Esophagus muscularis mucosa (tissue), 4 donors: ENCODE measurements at regions not wholly inside any gene's neighbourhood (a gene's known extent, or its start where the extent isn't known, plus 50 kb on each side); places are given as distances from the start of the nearest gene placed in this dataset.

Experiments
- DNase-seq: peaks from one replicate; pipeline ENCODE4 v3.0.0-alpha.2; 2017; ENCODE audit errors: extremely low spot score
- H3K27ac ChIP-seq, 4 donors: fragments of 200-600 bp; sonication (generic); replicated peaks in 1 of 4; 1 replicate in 3 of 4; 2 replicates in 1 of 4; pipeline ENCODE4 v1.5.1; 2016 to 2019; ENCODE audit warnings: mild to moderate bottlenecking in 1 of 4
- H3K27me3 ChIP-seq, 4 donors: fragments of 200-600 bp; sonication (generic); one replicate each; pipeline versions ENCODE4 v1.5.1 to v1.6.0; 2016 to 2019
- H3K36me3 ChIP-seq, 4 donors: fragments of 200-600 bp; sonication (generic); one replicate each; pipeline ENCODE4 v1.5.1; 2016 to 2019
- H3K4me1 ChIP-seq, 4 donors: fragments of 200-600 bp; sonication (generic); one replicate each; pipeline ENCODE4 v1.5.1; 2016 to 2019
- H3K4me3 ChIP-seq, 4 donors: fragments of 200-600 bp; sonication (generic); 1 replicate in 2 of 4; 2 replicates in 2 of 4; pipeline ENCODE4 v1.5.1; 2016 to 2019; ENCODE audit warnings: mild to moderate bottlenecking in 4 of 4, moderate library complexity in 1 of 4
- H3K9me3 ChIP-seq, 4 donors: fragments of 200-600 bp; sonication (generic); 1 replicate in 3 of 4; 2 replicates in 1 of 4; pipeline ENCODE4 v1.5.1; 2016 to 2019
- CTCF ChIP-seq, 3 experiments: fragments of 200-600 bp in 2 of 3; fragments of 450-650 bp in 1 of 3; sonication (generic) in 2 of 3; IDR thresholded peaks; one replicate each; pipeline ENCODE4 v1.5.1; 2017 to 2019; ENCODE audit warnings: antibody characterized with exemption in 3 of 3, mild to moderate bottlenecking in 2 of 3, moderate library complexity in 1 of 3
- EP300 ChIP-seq: sonication (generic); formaldehyde crosslinking; IDR thresholded peaks from one replicate; pipeline ENCODE4 v1.6.1; 2017; ENCODE audit warnings: antibody characterized with exemption
- POLR2A ChIP-seq: fragments of 450-650 bp; IDR thresholded peaks from one replicate; pipeline ENCODE4 v1.6.1; 2017; ENCODE audit warnings: antibody characterized with exemption, moderate library complexity, mild to moderate bottlenecking, low read depth
- POLR2AphosphoS5 ChIP-seq, 2 donors: sonication (generic); formaldehyde crosslinking; IDR thresholded peaks; one replicate each; pipeline ENCODE4 v1.6.1; 2017; ENCODE audit warnings: antibody characterized with exemption in 2 of 2
- WGBS: methylation state at CpG from one replicate; pipeline ENCODE4 v1.1.5; 2018; 5-methylcytosine and 5-hydroxymethylcytosine counted together
- intact Hi-C: fragments of 100-400 bp; cut with DNase I; formaldehyde crosslinking; loops from one replicate; pipeline ENCODE4 v1.15.1; 2023

- Histone ChIP-seq H3K27ac (no peak overlapping the region), H3K9me3 (peaks cover 0 to 6% (median 0%) of the 10 kb centered on the region in 4 donors), H3K36me3 (no peaks in the 10 kb centered on the region), H3K4me3 (no peak overlapping the region), H3K27me3 (no peaks in the 10 kb centered on the region), H3K4me1 (no peaks in the 10 kb centered on the region)
- no peak for DNase-seq
- intact Hi-C loops: no loop called here
- no peak for TF ChIP-seq EP300
- TF ChIP-seq POLR2A: no peak
- no peak for TF ChIP-seq POLR2AphosphoS5 (IDR thresholded peaks at IDR 0.05)
- 85% methylated on average over 3 of the region's 3 CpGs for WGBS
Measured at GRCh38 chr1:193607787-193608186, 421.4 kb upstream of the B3GALT2 start.

GRCh38 chr1:193606035-193606434 is 419.6 kb upstream of the B3GALT2 start:
- 94% methylated on average over 5 of the region's 5 CpGs for WGBS
- Histone ChIP-seq H3K27ac (no peak overlapping the region), H3K27me3 (no peaks in the 10 kb centered on the region), H3K4me3 (no peak overlapping the region), H3K4me1 (no peaks in the 10 kb centered on the region), H3K36me3 (no peaks in the 10 kb centered on the region), H3K9me3 (peaks cover 0 to 6% (median 0%) of the 10 kb centered on the region in 4 donors)
- intact Hi-C loops: no loop called here
- no peak for TF ChIP-seq POLR2AphosphoS5 (IDR thresholded peaks at IDR 0.05)
- no peak for DNase-seq

- WGBS: 73% methylated on average over 2 of the region's 2 CpGs
- H3K36me3 ChIP-seq: no peaks in the 10 kb centered on the region
- no peaks in the 10 kb centered on the region for H3K27me3 ChIP-seq
- H3K9me3 ChIP-seq: no peaks in the 10 kb centered on the region
- no peaks in the 10 kb centered on the region for H3K4me1 ChIP-seq
- intact Hi-C loops: no loop called here
- no peak for TF ChIP-seq CTCF (IDR thresholded peaks at IDR 0.05)
- no peak for TF ChIP-seq EP300
- TF ChIP-seq POLR2A: no peak
- no peak for TF ChIP-seq POLR2AphosphoS5 (IDR thresholded peaks at IDR 0.05)
- no peak for DNase-seq
- H3K4me3 ChIP-seq: no peak overlapping the region
- H3K27ac ChIP-seq: no peak overlapping the region
Measured at GRCh38 chr1:193602705-193603104, 416.3 kb upstream of the B3GALT2 start.

- Histone ChIP-seq H3K36me3 (no peaks in the 10 kb centered on the region), H3K4me3 (no peak overlapping the region), H3K4me1 (peaks cover 0 to 15% (median 9%) of the 10 kb centered on the region in 4 donors), H3K27me3 (no peaks in the 10 kb centered on the region), H3K27ac (no peak overlapping the region), H3K9me3 (no peaks in the 10 kb centered on the region)
- 73% methylated on average over 3 of the region's 3 CpGs for WGBS
- TF ChIP-seq CTCF (IDR thresholded peaks at IDR 0.05): no peak
- no peak for DNase-seq
- intact Hi-C loops: no loop called here
Measured at GRCh38 chr1:193593147-193593885, 406.9 kb upstream of the B3GALT2 start.

- Histone ChIP-seq H3K4me1 (peaks cover 0 to 15% (median 9%) of the 10 kb centered on the region in 4 donors), H3K4me3 (no peak overlapping the region), H3K27me3 (no peaks in the 10 kb centered on the region), H3K27ac (no peak overlapping the region), H3K9me3 (no peaks in the 10 kb centered on the region), H3K36me3 (no peaks in the 10 kb centered on the region)
- TF ChIP-seq POLR2A (no peak), CTCF (IDR thresholded peaks at IDR 0.05) (no peak), POLR2AphosphoS5 (IDR thresholded peaks at IDR 0.05) (no peak), EP300 (no peak)
- 77% methylated on average over 2 of the region's 2 CpGs for WGBS
- intact Hi-C loops: no loop called here
- DNase-seq: no peak
Measured at GRCh38 chr1:193592317-193592716, 405.9 kb upstream of the B3GALT2 start.

- no peak for TF ChIP-seq CTCF (IDR thresholded peaks at IDR 0.05)
- TF ChIP-seq EP300: no peak
- TF ChIP-seq POLR2A: no peak
- TF ChIP-seq POLR2AphosphoS5 (IDR thresholded peaks at IDR 0.05): no peak
- no peaks in the 10 kb centered on the region for H3K36me3 ChIP-seq
- DNase-seq: no peak
- no peaks in the 10 kb centered on the region for H3K27me3 ChIP-seq
- intact Hi-C loops: no loop called here
- no peaks in the 10 kb centered on the region for H3K9me3 ChIP-seq
- no peak overlapping the region for H3K4me3 ChIP-seq
- peaks cover 0 to 15% (median 9%) of the 10 kb centered on the region in 4 donors for H3K4me1 ChIP-seq
- no peak overlapping the region for H3K27ac ChIP-seq
Measured at GRCh38 chr1:193590102-193590501, 403.7 kb upstream of the B3GALT2 start.
